Panc1 (cell line): ENCODE measurements at regions not wholly inside any gene's neighbourhood (a gene's known extent, or its start where the extent isn't known, plus 50 kb on each side); places are given as distances from the start of the nearest gene placed in this dataset.

Experiments used
- ATAC-seq: fragments of 200-7000 bp; cut with Tn5 transposase; 2 replicates; pipeline ENCODE4 v1.9.1; 2020; ENCODE audit warnings: mild to moderate bottlenecking, moderate library complexity
- BruUV-seq: library from RNA; stranded (reverse); fragments of 400-500 nt; replicated peaks from 2 replicates; lab custom pipeline; 2021; lab: Mats Ljungman, UMichigan
- CTCF ChIA-PET: fragments of 300-600 bp; sonication (Branson Sonifier 250); formaldehyde crosslinking; loops from one replicate; lab custom pipeline; 2022; ENCODE audit warnings: antibody characterized with exemption; lab: Charles Lee
- POLR2A ChIA-PET: fragments of 300-600 bp; sonication (Branson Sonifier 250); formaldehyde crosslinking; loops from one replicate; lab custom pipeline; 2022; ENCODE audit warnings: antibody characterized with exemption; lab: Charles Lee
- DNase-seq: peaks from one replicate; pipeline ENCODE4 v3.0.0-alpha.2; 2010; ENCODE audit warnings: low read depth, low spot score
- H3K27ac ChIP-seq: 2 replicates; pipeline ENCODE4 v1.5.1; 2011; ENCODE audit warnings: mild to moderate bottlenecking, low read length, inconsistent platforms
- H3K27me3 ChIP-seq: fragments of 200-500 bp; sonication (Bioruptor generic); 2 replicates; pipeline ENCODE4 v1.6.0; 2014; ENCODE audit warnings: low read length, inconsistent platforms; ENCODE audit not compliant: control insufficient read depth, insufficient read depth
- H3K36me3 ChIP-seq: fragments of 200-500 bp; sonication (Bioruptor generic); 2 replicates; pipeline ENCODE4 v1.5.1; 2014; ENCODE audit warnings: inconsistent platforms, mild to moderate bottlenecking, low read length, moderate library complexity; ENCODE audit not compliant: control insufficient read depth, insufficient read depth
- H3K4me1 ChIP-seq: 2 replicates; pipeline ENCODE4 v1.5.1; 2011; ENCODE audit warnings: inconsistent platforms, mild to moderate bottlenecking, low read length, moderate library complexity; ENCODE audit not compliant: control insufficient read depth, insufficient read depth
- H3K4me3 ChIP-seq, 2 experiments: 2 replicates each; pipeline ENCODE4 v1.5.1; 2011 to 2012; ENCODE audit warnings: low read depth in 2 of 2, low read length in 2 of 2, mild to moderate bottlenecking in 2 of 2, inconsistent platforms in 1 of 2, moderate library complexity in 1 of 2
- H3K9me3 ChIP-seq: fragments of 200-500 bp; sonication (Bioruptor generic); 2 replicates; pipeline ENCODE4 v1.5.1; 2014; ENCODE audit warnings: low read depth, mild to moderate bottlenecking, inconsistent platforms, low read length, moderate library complexity; ENCODE audit not compliant: control insufficient read depth, insufficient read depth
- POLR2AphosphoS5 ChIP-seq: IDR thresholded peaks from 2 replicates; pipeline ENCODE4 v1.6.1; 2012; ENCODE audit warnings: mild to moderate bottlenecking, low read depth, low read length, moderate library complexity
- SIN3A ChIP-seq: IDR thresholded peaks from 2 replicates; pipeline ENCODE4 v1.6.1; 2012; ENCODE audit warnings: low read depth, mild to moderate bottlenecking, low read length, moderate library complexity, borderline replicate concordance; ENCODE audit not compliant: insufficient read depth
- TCF7L2 ChIP-seq: IDR thresholded peaks from 2 replicates; pipeline ENCODE4 v1.6.1; 2011; ENCODE audit warnings: mild to moderate bottlenecking, low read depth, low read length, inconsistent platforms
- in situ Hi-C: cut with HindIII; loops from 2 replicates; pipeline ENCODE4 v1.10.0; 2016; ENCODE audit warnings: low sequenced_read_pairs, low pct_unique_long_range_greater_than_20kb
- intact Hi-C: fragments of 100-400 bp; cut with micrococcal nuclease; formaldehyde crosslinking; loops from one replicate; pipeline ENCODE4 v1.10.0; 2022; ENCODE audit not compliant: unreplicated experiment
- TF ChIP-seq, protein P1 (sequence below): fragments of 450-650 bp; IDR thresholded peaks from 2 replicates; pipeline ENCODE4 v1.5.1; 2017; ENCODE audit warnings: mild to moderate bottlenecking
- TF ChIP-seq, protein P2 (sequence below), 2 experiments: IDR thresholded peaks; 2 replicates each; pipeline ENCODE4 v1.6.1; 2011 to 2012; ENCODE audit warnings: low read depth in 2 of 2, control low read depth in 1 of 2, low read length in 1 of 2, mild to moderate bottlenecking in 1 of 2, moderate library complexity in 1 of 2; ENCODE audit not compliant: insufficient read depth in 1 of 2

DNA sequence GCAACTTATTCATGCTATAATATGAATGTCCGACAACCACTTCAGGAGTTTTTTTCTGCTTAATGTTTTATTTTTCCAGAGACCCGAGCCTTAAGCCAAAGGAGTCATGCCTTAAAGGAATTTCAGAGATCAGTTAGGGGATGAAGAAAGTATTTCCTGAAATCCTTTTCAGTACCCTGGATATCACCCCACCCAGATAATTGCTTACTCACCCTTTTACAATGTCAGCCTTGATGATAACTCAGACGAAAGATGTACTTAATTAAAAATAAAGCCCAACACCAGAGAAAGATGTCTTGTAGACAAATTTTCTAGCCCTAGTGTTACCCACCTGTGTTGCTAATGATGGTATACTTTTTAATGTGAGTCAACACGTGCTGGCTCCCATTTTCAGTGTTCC is 124.1 kb downstream of the XCL2 start:
- in situ Hi-C loops (no loop called here), intact Hi-C loops (no loop called here)
- ChIA-PET CTCF (no interaction called here), POLR2A (no interaction called here)
- DNase-seq (no peak), ATAC-seq (no peak)
- H3K4me1 ChIP-seq = no peaks in the 10 kb centered on the region
- TF ChIP-seq TCF7L2 (no peak), POLR2AphosphoS5 (no peak), SIN3A (no peak)
- TF ChIP-seq, protein P1, sequence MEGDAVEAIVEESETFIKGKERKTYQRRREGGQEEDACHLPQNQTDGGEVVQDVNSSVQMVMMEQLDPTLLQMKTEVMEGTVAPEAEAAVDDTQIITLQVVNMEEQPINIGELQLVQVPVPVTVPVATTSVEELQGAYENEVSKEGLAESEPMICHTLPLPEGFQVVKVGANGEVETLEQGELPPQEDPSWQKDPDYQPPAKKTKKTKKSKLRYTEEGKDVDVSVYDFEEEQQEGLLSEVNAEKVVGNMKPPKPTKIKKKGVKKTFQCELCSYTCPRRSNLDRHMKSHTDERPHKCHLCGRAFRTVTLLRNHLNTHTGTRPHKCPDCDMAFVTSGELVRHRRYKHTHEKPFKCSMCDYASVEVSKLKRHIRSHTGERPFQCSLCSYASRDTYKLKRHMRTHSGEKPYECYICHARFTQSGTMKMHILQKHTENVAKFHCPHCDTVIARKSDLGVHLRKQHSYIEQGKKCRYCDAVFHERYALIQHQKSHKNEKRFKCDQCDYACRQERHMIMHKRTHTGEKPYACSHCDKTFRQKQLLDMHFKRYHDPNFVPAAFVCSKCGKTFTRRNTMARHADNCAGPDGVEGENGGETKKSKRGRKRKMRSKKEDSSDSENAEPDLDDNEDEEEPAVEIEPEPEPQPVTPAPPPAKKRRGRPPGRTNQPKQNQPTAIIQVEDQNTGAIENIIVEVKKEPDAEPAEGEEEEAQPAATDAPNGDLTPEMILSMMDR = no peak
- TF ChIP-seq, protein P2, sequence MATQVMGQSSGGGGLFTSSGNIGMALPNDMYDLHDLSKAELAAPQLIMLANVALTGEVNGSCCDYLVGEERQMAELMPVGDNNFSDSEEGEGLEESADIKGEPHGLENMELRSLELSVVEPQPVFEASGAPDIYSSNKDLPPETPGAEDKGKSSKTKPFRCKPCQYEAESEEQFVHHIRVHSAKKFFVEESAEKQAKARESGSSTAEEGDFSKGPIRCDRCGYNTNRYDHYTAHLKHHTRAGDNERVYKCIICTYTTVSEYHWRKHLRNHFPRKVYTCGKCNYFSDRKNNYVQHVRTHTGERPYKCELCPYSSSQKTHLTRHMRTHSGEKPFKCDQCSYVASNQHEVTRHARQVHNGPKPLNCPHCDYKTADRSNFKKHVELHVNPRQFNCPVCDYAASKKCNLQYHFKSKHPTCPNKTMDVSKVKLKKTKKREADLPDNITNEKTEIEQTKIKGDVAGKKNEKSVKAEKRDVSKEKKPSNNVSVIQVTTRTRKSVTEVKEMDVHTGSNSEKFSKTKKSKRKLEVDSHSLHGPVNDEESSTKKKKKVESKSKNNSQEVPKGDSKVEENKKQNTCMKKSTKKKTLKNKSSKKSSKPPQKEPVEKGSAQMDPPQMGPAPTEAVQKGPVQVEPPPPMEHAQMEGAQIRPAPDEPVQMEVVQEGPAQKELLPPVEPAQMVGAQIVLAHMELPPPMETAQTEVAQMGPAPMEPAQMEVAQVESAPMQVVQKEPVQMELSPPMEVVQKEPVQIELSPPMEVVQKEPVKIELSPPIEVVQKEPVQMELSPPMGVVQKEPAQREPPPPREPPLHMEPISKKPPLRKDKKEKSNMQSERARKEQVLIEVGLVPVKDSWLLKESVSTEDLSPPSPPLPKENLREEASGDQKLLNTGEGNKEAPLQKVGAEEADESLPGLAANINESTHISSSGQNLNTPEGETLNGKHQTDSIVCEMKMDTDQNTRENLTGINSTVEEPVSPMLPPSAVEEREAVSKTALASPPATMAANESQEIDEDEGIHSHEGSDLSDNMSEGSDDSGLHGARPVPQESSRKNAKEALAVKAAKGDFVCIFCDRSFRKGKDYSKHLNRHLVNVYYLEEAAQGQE (IDR thresholded peaks at IDR 0.05; ENCODE audit: insufficient read depth in 1 of 2, low read depth in 2 of 2, low read length in 1 of 2) = no peak
- no TSS peak for BruUV-seq
- H3K27ac ChIP-seq = no peak overlapping the region
- no peaks in the 10 kb centered on the region for H3K9me3 ChIP-seq
- peaks cover 18% of the 10 kb centered on the region for H3K27me3 ChIP-seq
- H3K4me3 ChIP-seq = no peak overlapping the region
- H3K36me3 ChIP-seq = no peaks in the 10 kb centered on the region

DNA sequence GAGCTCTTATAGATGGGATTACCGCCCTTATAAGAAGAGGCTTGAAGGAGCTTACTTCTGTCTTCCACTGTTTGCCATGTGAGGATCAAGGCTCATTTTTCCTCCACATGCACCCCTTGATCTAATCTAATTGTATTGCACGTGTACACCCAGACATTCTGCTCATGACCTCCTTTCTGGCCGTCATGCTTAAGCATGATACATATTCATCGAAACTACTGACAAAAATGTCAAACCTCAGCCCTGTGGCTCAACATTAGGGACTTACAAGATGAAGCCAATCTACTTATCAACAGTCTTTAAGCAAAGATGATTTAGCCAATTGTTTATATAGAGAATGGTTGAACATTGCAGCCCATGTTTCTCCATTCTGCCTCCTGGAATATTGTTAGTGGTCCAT is 127.6 kb downstream of the XCL2 start:
- ATAC-seq (no peak), DNase-seq (no peak)
- no TSS peak for BruUV-seq
- CTCF ChIA-PET = no interaction called here
- in situ Hi-C loops = no loop called here
- Histone ChIP-seq H3K4me1 (no peaks in the 10 kb centered on the region), H3K4me3 (no peak overlapping the region), H3K27ac (no peak overlapping the region), H3K27me3 (peaks cover 10% of the 10 kb centered on the region; the same call in 1 of the 2 replicates), H3K9me3 (no peaks in the 10 kb centered on the region), H3K36me3 (no peaks in the 10 kb centered on the region)
- no peak for TF ChIP-seq POLR2AphosphoS5
- TF ChIP-seq, protein P1 = no peak
- TF ChIP-seq SIN3A = no peak
- TF ChIP-seq, protein P2 (IDR thresholded peaks at IDR 0.05; ENCODE audit: insufficient read depth in 1 of 2, low read depth in 2 of 2, low read length in 1 of 2) = no peak
- no peak for TF ChIP-seq TCF7L2
- intact Hi-C loops = no loop called here
- POLR2A ChIA-PET = no interaction called here
